Cardiac muscle cell (in vitro differentiated cells and primary cell): ENCODE measurements at regions not wholly inside any gene's neighbourhood (a gene's known extent, or its start where the extent isn't known, plus 50 kb on each side); places are given as distances from the start of the nearest gene placed in this dataset.

Experiments used
- DNase-seq, 2 donors: peaks; one replicate each; pipeline versions ENCODE4 v3.0.0 to v3.0.0-alpha.2; 2010 to 2017; ENCODE audit warnings: low read depth in 1 of 2, low spot score in 1 of 2
- H3K27ac ChIP-seq: fragments of 200-600 bp; sonication (generic); 2 replicates; pipeline ENCODE4 v1.5.1; 2016
- H3K27me3 ChIP-seq: fragments of 200-600 bp; sonication (generic); 2 replicates; pipeline ENCODE4 v1.6.0; 2016; ENCODE audit warnings: control low read depth
- H3K36me3 ChIP-seq: fragments of 200-600 bp; sonication (generic); 2 replicates; pipeline ENCODE4 v1.5.1; 2016; ENCODE audit warnings: control low read depth
- H3K4me1 ChIP-seq: fragments of 200-600 bp; sonication (generic); 2 replicates; pipeline ENCODE4 v1.8.1; 2017; ENCODE audit warnings: low read depth, mild to moderate bottlenecking, mixed run types
- H3K4me3 ChIP-seq: fragments of 200-600 bp; sonication (generic); 2 replicates; pipeline ENCODE4 v1.5.1; 2016; ENCODE audit warnings: mild to moderate bottlenecking
- H3K9me3 ChIP-seq: fragments of 200-600 bp; sonication (generic); 2 replicates; pipeline ENCODE4 v1.5.1; 2017; ENCODE audit warnings: low read depth, mild to moderate bottlenecking, control low read depth
- TF ChIP-seq, protein P1 (sequence below): IDR thresholded peaks from 2 replicates; pipeline ENCODE4 v1.5.1; 2012; ENCODE audit warnings: low read depth, mild to moderate bottlenecking, low read length

DNA sequence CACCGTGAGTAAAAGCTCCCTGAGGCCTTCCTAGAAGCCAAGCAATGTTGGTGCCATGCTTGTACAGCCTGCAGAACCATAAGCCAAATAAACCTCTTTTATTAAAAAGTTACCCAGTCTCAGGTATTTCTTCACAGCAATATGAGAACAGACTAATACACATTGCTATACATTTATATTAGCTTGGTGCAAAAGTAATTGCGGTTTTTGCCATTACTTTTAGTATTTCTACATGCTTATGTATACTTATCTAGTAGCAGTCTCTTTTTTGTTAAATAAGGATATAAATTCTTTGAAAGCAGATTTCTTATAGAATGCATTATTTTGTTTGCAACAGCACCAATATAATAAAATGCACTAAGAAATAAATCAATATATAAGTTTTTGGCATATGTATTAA is 619.6 kb downstream of the FSCB start:
- H3K4me1 ChIP-seq = no peaks in the 10 kb centered on the region
- DNase-seq = no peak
- H3K36me3 ChIP-seq = no peaks in the 10 kb centered on the region
- H3K27ac ChIP-seq = no peak overlapping the region
- H3K9me3 ChIP-seq = no peaks in the 10 kb centered on the region
- H3K4me3 ChIP-seq = no peak overlapping the region
- TF ChIP-seq, protein P1, sequence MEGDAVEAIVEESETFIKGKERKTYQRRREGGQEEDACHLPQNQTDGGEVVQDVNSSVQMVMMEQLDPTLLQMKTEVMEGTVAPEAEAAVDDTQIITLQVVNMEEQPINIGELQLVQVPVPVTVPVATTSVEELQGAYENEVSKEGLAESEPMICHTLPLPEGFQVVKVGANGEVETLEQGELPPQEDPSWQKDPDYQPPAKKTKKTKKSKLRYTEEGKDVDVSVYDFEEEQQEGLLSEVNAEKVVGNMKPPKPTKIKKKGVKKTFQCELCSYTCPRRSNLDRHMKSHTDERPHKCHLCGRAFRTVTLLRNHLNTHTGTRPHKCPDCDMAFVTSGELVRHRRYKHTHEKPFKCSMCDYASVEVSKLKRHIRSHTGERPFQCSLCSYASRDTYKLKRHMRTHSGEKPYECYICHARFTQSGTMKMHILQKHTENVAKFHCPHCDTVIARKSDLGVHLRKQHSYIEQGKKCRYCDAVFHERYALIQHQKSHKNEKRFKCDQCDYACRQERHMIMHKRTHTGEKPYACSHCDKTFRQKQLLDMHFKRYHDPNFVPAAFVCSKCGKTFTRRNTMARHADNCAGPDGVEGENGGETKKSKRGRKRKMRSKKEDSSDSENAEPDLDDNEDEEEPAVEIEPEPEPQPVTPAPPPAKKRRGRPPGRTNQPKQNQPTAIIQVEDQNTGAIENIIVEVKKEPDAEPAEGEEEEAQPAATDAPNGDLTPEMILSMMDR = no peak
- no peaks in the 10 kb centered on the region for H3K27me3 ChIP-seq

DNA sequence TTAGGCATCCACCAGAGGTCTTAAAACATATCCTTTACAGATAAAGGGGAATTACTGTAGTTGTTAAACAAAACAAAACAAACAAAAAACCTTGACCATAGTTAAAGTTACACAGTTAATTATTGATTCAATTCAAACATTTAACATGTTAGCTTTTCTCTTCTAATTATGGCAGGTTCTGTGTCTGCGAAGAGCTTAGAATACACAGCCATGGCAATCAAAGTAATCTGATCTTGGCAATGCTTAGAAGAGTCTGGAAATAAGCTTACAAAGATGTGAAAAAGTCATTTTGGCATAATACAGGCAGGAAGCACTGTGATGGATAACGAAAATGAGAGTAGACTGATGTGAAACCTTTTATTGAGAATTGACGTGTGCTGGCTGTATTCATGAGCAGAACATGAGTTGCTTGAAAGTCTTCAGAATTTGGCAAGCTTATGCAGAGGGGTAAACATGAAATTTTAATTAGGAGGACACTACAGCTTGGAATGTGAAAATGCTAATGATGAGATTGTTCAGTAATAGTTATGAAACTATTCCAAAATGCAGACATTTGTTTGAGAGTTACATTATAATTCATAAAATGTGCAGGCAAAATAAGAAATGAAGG is 629.6 kb downstream of the FSCB start:
- Histone ChIP-seq H3K4me1 (no peaks in the 10 kb centered on the region), H3K4me3 (no peak overlapping the region), H3K27me3 (no peaks in the 10 kb centered on the region), H3K36me3 (no peaks in the 10 kb centered on the region), H3K27ac (no peak overlapping the region), H3K9me3 (no peaks in the 10 kb centered on the region)
- no peak for DNase-seq
- TF ChIP-seq, protein P1 = no peak

DNA sequence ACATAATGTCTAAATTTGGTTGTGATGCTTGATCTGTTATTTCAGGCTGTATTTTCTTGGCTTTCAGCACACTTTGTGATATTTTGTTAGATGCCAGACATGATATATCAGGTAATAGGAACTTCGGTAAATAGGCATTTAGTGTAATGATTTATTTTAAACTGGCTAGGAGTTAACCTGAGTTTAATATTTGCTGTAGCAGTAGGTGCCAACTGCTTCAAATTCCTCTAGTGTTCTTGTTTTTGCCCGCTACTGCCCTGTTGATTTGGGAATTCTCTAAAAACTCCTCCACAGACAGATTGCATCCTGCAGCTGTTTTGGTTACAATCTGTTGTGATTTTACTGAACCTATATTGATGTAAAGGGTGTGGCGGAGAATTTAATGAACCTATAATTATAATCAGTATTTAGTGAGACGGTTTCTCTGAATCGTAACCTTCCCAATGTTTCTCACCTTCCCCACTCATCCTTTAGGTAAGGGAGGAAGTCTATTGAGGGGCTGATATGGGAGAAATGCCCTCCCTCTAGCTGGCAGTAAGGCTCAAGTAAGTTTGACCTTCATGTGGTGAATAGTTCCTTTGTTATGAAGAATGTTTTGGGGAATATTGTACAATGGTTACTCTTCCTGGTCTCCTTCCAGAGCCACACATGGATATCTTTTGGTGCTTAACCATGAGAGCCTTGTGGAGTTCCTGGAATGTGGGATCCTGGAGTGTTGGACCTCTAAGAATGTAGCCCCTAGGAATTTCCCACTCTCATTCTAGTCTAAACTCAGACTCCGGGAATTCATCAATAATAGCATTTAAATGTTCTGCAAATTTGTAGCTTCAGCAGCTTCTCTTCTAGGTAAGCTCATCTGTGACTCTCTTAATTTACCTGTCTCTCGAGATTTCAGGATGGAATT is 634.1 kb downstream of the FSCB start:
- no peaks in the 10 kb centered on the region for H3K4me1 ChIP-seq
- no peaks in the 10 kb centered on the region for H3K27me3 ChIP-seq
- no peak for DNase-seq
- TF ChIP-seq, protein P1 = no peak
- no peaks in the 10 kb centered on the region for H3K9me3 ChIP-seq
- H3K4me3 ChIP-seq = no peak overlapping the region
- H3K27ac ChIP-seq = no peak overlapping the region
- no peaks in the 10 kb centered on the region for H3K36me3 ChIP-seq

DNA sequence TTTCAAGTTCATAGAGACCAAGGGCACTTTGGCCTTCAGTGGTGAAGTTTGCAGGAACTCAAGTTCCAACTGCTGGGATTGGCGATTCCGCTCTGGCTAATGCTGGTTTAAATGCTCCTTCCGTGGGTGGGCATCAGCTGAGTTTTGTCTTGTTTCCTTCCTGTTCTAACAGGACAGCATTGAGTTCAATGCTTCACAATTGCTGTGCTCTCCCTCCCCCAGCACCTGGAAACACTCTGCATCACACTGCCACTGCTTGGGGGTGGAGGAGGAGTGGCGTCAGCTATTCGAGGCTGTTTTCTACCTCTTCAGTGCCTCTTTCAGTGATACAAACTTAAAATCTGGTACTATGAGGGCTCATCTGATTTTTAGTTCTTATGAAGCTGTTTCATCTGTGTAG is 634.9 kb downstream of the FSCB start:
- H3K27me3 ChIP-seq = no peaks in the 10 kb centered on the region
- DNase-seq = no peak
- no peaks in the 10 kb centered on the region for H3K36me3 ChIP-seq
- no peaks in the 10 kb centered on the region for H3K9me3 ChIP-seq
- H3K4me1 ChIP-seq = no peaks in the 10 kb centered on the region
- TF ChIP-seq, protein P1 = no peak
- H3K4me3 ChIP-seq = no peak overlapping the region
- no peak overlapping the region for H3K27ac ChIP-seq

DNA sequence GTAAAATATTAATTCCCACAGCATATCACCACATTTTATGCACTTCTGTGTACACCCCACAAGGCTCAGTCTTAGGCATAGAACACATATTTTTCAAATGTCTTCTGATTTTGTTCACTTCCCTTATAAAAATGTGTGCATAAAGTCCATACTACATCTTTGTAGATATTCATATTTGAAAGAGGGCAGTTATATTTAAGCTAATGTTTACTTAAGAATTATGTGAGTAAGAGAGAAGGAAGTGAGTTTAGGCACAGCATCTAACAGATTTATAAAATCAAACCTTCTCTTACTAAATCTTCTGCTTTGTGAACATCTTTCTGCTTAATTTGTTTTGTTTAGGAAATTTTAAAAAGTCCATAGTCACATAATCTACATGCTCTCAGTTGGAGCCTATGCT is 648.1 kb downstream of the FSCB start:
- H3K4me3 ChIP-seq = no peak overlapping the region
- no peaks in the 10 kb centered on the region for H3K36me3 ChIP-seq
- no peaks in the 10 kb centered on the region for H3K9me3 ChIP-seq
- no peaks in the 10 kb centered on the region for H3K4me1 ChIP-seq
- no peaks in the 10 kb centered on the region for H3K27me3 ChIP-seq
- no peak for DNase-seq
- TF ChIP-seq, protein P1 = no peak
- H3K27ac ChIP-seq = no peak overlapping the region
